HCT116 (cell line): ENCODE measurements at regions not wholly inside any gene's neighbourhood (a gene's known extent, or its start where the extent isn't known, plus 50 kb on each side); places are given as distances from the start of the nearest gene placed in this dataset.
"Not testable (repeated sequence)": the region's sequence is repeated elsewhere in the genome, so short reads cannot be mapped to it uniquely, and the experiment has no call there.

ENCODE experiments used
- ATAC-seq: fragments of 200-7000 bp; cut with Tn5 transposase; 2 replicates; pipeline ENCODE4 v1.9.1; 2020; ENCODE audit warnings: mild to moderate bottlenecking, moderate library complexity
- BruUV-seq: library from RNA; stranded (reverse); fragments of 400-500 nt; replicated peaks from 2 replicates; lab custom pipeline; 2021; lab: Mats Ljungman, UMichigan
- CTCF ChIA-PET: fragments of 300-600 bp; sonication (Branson Sonifier 250); formaldehyde crosslinking; loops from one replicate; lab custom pipeline; 2021; ENCODE audit warnings: antibody characterized with exemption; lab: Charles Lee
- POLR2A ChIA-PET: fragments of 300-600, 350-600 bp; sonication (Branson Sonifier 250); formaldehyde crosslinking; loops from one replicate; lab custom pipeline; 2021; ENCODE audit warnings: antibody characterized with exemption; lab: Charles Lee
- RAD21 ChIA-PET, 2 experiments: fragments of 300-600 bp; sonication (Branson Sonifier 250); formaldehyde crosslinking; loops; one replicate each; lab custom pipeline; 2023; ENCODE audit warnings: low total read pairs in 2 of 2; ENCODE audit not compliant: uncharacterized antibody in 2 of 2, unreplicated experiment in 2 of 2, low non-redundant PET in 1 of 2; lab: Charles Lee
- DNase-seq: peaks from one replicate; pipeline ENCODE4 v3.0.0-alpha.2; 2010; ENCODE audit warnings: low read depth, low spot score
- H2AFZ ChIP-seq: fragments of 200-600 bp; shearing (Covaris generic), sonication (generic); 2 replicates; pipeline ENCODE4 v1.6.1; 2017; ENCODE audit warnings: low read depth, mixed run types, mixed read lengths, antibody characterized with exemption, low read length; ENCODE audit not compliant: poor library complexity, severe bottlenecking
- H3K27ac ChIP-seq: 2 replicates; pipeline ENCODE4 v1.5.1; 2012; ENCODE audit warnings: low read depth, low read length
- H3K27me3 ChIP-seq: fragments of 200-600 bp; sonication (generic); 2 replicates; pipeline ENCODE4 v1.6.1; 2016; ENCODE audit warnings: mixed run types, low read length, mixed read lengths; ENCODE audit not compliant: insufficient read depth
- H3K36me3 ChIP-seq, 2 experiments: fragments of 200-500 bp in 1 of 2; fragments of 200-600 bp in 1 of 2; sonication (Bioruptor generic) in 1 of 2; sonication (generic) in 1 of 2; 2 replicates each; pipeline versions ENCODE4 v1.5.1 to v1.6.1; 2014 to 2016; ENCODE audit warnings: low read length in 2 of 2, inconsistent platforms in 1 of 2, mixed read lengths in 1 of 2, mixed run types in 1 of 2; ENCODE audit not compliant: insufficient read depth in 2 of 2, control insufficient read depth in 1 of 2
- H3K4me1 ChIP-seq, 2 experiments: fragments of 200-600 bp in 1 of 2; sonication (generic) in 1 of 2; 2 replicates each; pipeline versions ENCODE4 v1.5.1 to v1.6.1; 2012 to 2017; ENCODE audit warnings: low read length in 2 of 2, inconsistent platforms in 1 of 2, mild to moderate bottlenecking in 1 of 2, mixed read lengths in 1 of 2, mixed run types in 1 of 2, moderate library complexity in 1 of 2; ENCODE audit not compliant: insufficient read depth in 2 of 2, control insufficient read depth in 1 of 2
- H3K4me2 ChIP-seq: fragments of 200-600 bp; sonication (generic); 2 replicates; pipeline ENCODE4 v1.6.1; 2017; ENCODE audit warnings: mixed run types, low read length, mixed read lengths
- H3K4me3 ChIP-seq, 2 experiments: fragments of 200-600 bp in 1 of 2; sonication (generic) in 1 of 2; replicated peaks in 1 of 2; 2 replicates each; pipeline ENCODE4 v1.5.1; 2011 to 2016; ENCODE audit warnings: low read length in 2 of 2, control low read depth in 1 of 2, low read depth in 1 of 2, mild to moderate bottlenecking in 1 of 2, mixed read lengths in 1 of 2, mixed run types in 1 of 2
- H3K79me2 ChIP-seq: fragments of 200-600 bp; sonication (generic); 2 replicates; pipeline ENCODE4 v1.6.1; 2017; ENCODE audit warnings: mild to moderate bottlenecking, mixed run types, low read length, moderate library complexity, mixed read lengths; ENCODE audit not compliant: insufficient read depth
- H3K9ac ChIP-seq: fragments of 200-600 bp; sonication (generic); 2 replicates; pipeline ENCODE4 v1.6.1; 2016; ENCODE audit warnings: low read length, mixed read lengths
- H3K9me2 ChIP-seq: fragments of 200-600 bp; sonication (generic), shearing (Covaris generic); 2 replicates; pipeline ENCODE4 v1.6.1; 2017; ENCODE audit warnings: mixed run types, mild to moderate bottlenecking, moderate library complexity; ENCODE audit not compliant: insufficient read depth
- H3K9me3 ChIP-seq, 2 experiments: fragments of 200-500 bp in 1 of 2; fragments of 200-600 bp in 1 of 2; sonication (Bioruptor generic) in 1 of 2; sonication (generic) in 1 of 2; 2 replicates each; pipeline ENCODE4 v1.6.1; 2014 to 2017; ENCODE audit warnings: low read length in 2 of 2, mixed read lengths in 2 of 2, inconsistent platforms in 1 of 2, low read depth in 1 of 2, mild to moderate bottlenecking in 1 of 2, mixed run types in 1 of 2, moderate library complexity in 1 of 2; ENCODE audit not compliant: control insufficient read depth in 1 of 2, insufficient read depth in 1 of 2
- H4K20me1 ChIP-seq: fragments of 200-600 bp; sonication (generic), shearing (Covaris generic); 2 replicates; pipeline ENCODE4 v1.6.1; 2017; ENCODE audit warnings: mixed run types, mild to moderate bottlenecking, moderate library complexity; ENCODE audit not compliant: insufficient read depth
- FOSL1 ChIP-seq: IDR thresholded peaks from 2 replicates; pipeline ENCODE4 v1.6.1; 2012; ENCODE audit warnings: low read depth
- POLR2AphosphoS5 ChIP-seq: IDR thresholded peaks from 2 replicates; pipeline ENCODE4 v1.6.1; 2011; ENCODE audit warnings: mild to moderate bottlenecking, low read depth, low read length, moderate library complexity
- RAD21 ChIP-seq: IDR thresholded peaks from 2 replicates; pipeline ENCODE4 v1.6.1; 2012; ENCODE audit warnings: low read depth, mild to moderate bottlenecking
- SIN3A ChIP-seq: IDR thresholded peaks from 2 replicates; pipeline ENCODE4 v1.6.1; 2012; ENCODE audit warnings: low read depth
- SP1 ChIP-seq: IDR thresholded peaks from 2 replicates; pipeline ENCODE4 v1.6.1; 2012; ENCODE audit warnings: low read depth
- ZFX ChIP-seq: fragments of 450-650 bp; IDR thresholded peaks from 2 replicates; pipeline ENCODE4 v1.6.1; 2017
- intact Hi-C: fragments of 100-400 bp; cut with micrococcal nuclease; formaldehyde crosslinking; loops from 2 replicates; pipeline ENCODE4 v1.10.0; 2022

GRCh38 chr16:77502448-77502847 lies 67.6 kb upstream of the ADAMTS18 start:
- no peak for TF ChIP-seq SIN3A
- no peak for TF ChIP-seq SP1
- TF ChIP-seq FOSL1 = no peak
- no peak for TF ChIP-seq RAD21
- TF ChIP-seq, all 23 proteins: peak for 0
- no peaks in the 10 kb centered on the region for H4K20me1 ChIP-seq
- ChIA-PET POLR2A (no interaction called here), CTCF (no interaction called here), RAD21 (no interaction called here)
- no peak overlapping the region for H3K27ac ChIP-seq
- H2AFZ ChIP-seq = no peak overlapping the region
- no peaks in the 10 kb centered on the region for H3K9me2 ChIP-seq
- H3K4me2 ChIP-seq = no peak overlapping the region
- peaks cover 8% of the 10 kb centered on the region for H3K27me3 ChIP-seq
- H3K9ac ChIP-seq = no peak overlapping the region
- no peak overlapping the region for H3K4me3 ChIP-seq
- no peaks in the 10 kb centered on the region for H3K9me3 ChIP-seq
- no peaks in the 10 kb centered on the region for H3K4me1 ChIP-seq
- intact Hi-C loops = no loop called here
- no peaks in the 10 kb centered on the region for H3K36me3 ChIP-seq
- no peaks in the 10 kb centered on the region for H3K79me2 ChIP-seq
- ATAC-seq (no peak), DNase-seq (no peak)
- BruUV-seq = no TSS peak

- H3K9ac ChIP-seq, H3K27ac ChIP-seq, H3K9me3 ChIP-seq, H4K20me1 ChIP-seq, H2AFZ ChIP-seq, H3K4me1 ChIP-seq, H3K36me3 ChIP-seq, DNase-seq, H3K4me2 ChIP-seq, H3K79me2 ChIP-seq, H3K4me3 ChIP-seq, POLR2A ChIA-PET, H3K9me2 ChIP-seq, ATAC-seq, BruUV-seq, intact Hi-C loops, RAD21 ChIA-PET, CTCF ChIA-PET, H3K27me3 ChIP-seq: not testable (repeated sequence)
These were observed 71.7 kb upstream of the ADAMTS18 start for GRCh38 chr16:77506492-77506891.

DNA sequence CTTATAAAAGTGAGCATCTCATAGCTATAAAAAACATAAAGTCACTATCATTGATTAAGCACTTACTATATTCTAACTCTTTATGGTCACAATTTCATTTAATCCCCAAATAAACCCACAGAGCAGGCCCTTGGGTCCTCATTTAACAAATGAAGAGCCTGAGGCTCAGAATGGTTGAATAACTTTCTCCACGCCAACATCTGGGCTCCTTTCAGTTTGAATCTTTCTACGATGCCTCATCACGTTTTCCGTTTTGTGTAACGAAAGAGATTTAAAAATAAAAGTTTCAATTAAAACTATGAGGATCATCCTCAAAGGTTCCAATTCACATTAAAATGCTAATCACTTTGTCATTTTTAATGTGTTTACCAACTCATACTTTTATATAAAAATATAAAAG lies 74.2 kb upstream of the ADAMTS18 start:
- no peaks in the 10 kb centered on the region for H3K9me2 ChIP-seq
- no peaks in the 10 kb centered on the region for H3K4me1 ChIP-seq
- H3K9ac ChIP-seq = no peak overlapping the region
- DNase-seq (no peak), ATAC-seq (no peak)
- H3K27ac ChIP-seq = no peak overlapping the region
- intact Hi-C loops = no loop called here
- TF ChIP-seq ZFX (no peak), POLR2AphosphoS5 (no peak)
- no TSS peak for BruUV-seq
- H3K4me3 ChIP-seq = no peak overlapping the region
- no peaks in the 10 kb centered on the region for H3K79me2 ChIP-seq
- H3K27me3 ChIP-seq = peaks cover 8% of the 10 kb centered on the region
- POLR2A ChIA-PET = no interaction called here
- H4K20me1 ChIP-seq = no peaks in the 10 kb centered on the region
- no peak overlapping the region for H2AFZ ChIP-seq
- H3K4me2 ChIP-seq = no peak overlapping the region
- RAD21 ChIA-PET = no interaction called here
- H3K36me3 ChIP-seq = no peaks in the 10 kb centered on the region
- no peaks in the 10 kb centered on the region for H3K9me3 ChIP-seq
- CTCF ChIA-PET = no interaction called here
